GM21723 (cell line): ENCODE measurements at regions not wholly inside any gene's neighbourhood (a gene's known extent, or its start where the extent isn't known, plus 50 kb on each side); places are given as distances from the start of the nearest gene placed in this dataset.
"Not testable (repeated sequence)": the region's sequence is repeated elsewhere in the genome, so short reads cannot be mapped to it uniquely, and the experiment has no call there.

ENCODE experiments used
- ATAC-seq: cut with Tn5 transposase; IDR thresholded peaks from one replicate; pipeline ENCODE4 v1.9.1; 2021; ENCODE audit warnings: mild to moderate bottlenecking, moderate library complexity; ENCODE audit not compliant: unreplicated experiment

- no peak for ATAC-seq
Measured at GRCh38 chr1:70553567-70553956, 142.5 kb downstream of the CTH start.

GRCh38 chr1:70554341-70554740, 143.3 kb downstream of the CTH start:
- ATAC-seq, result no peak

GRCh38 chr1:70556541-70556940, 145.5 kb downstream of the CTH start:
- ATAC-seq, result no peak

GRCh38 chr1:70567167-70567566, 156.1 kb downstream of the CTH start:
- ATAC-seq, result no peak

GRCh38 chr1:70571191-70571590, 160.1 kb downstream of the CTH start:
- ATAC-seq, result no peak

GRCh38 chr1:70573317-70573843, 162.3 kb downstream of the CTH start:
- no peak for ATAC-seq

- no peak for ATAC-seq
Measured at GRCh38 chr1:70581661-70582060, 170.6 kb downstream of the CTH start.

GRCh38 chr1:70583522-70583921, 172.5 kb downstream of the CTH start:
- no peak for ATAC-seq

- ATAC-seq, result no peak
Measured at GRCh38 chr1:70586046-70586445, 175.0 kb downstream of the CTH start.

GRCh38 chr1:70587872-70588366, 176.9 kb downstream of the CTH start:
- no peak for ATAC-seq

- ATAC-seq, result not testable (repeated sequence)
Measured at GRCh38 chr1:70593551-70593950, 182.5 kb downstream of the CTH start.

- no peak for ATAC-seq
Measured at GRCh38 chr1:70608815-70609214, 197.7 kb downstream of the CTH start.

GRCh38 chr1:70610164-70610563, 199.1 kb downstream of the CTH start:
- not testable (repeated sequence) for ATAC-seq

- no peak for ATAC-seq
Measured at GRCh38 chr1:70616946-70617345, 205.9 kb downstream of the CTH start.

- ATAC-seq, result no peak
Measured at GRCh38 chr1:70617728-70618127, 206.7 kb downstream of the CTH start.

- ATAC-seq, result no peak
Measured at GRCh38 chr1:70627910-70628309, 216.8 kb downstream of the CTH start.

GRCh38 chr1:70628973-70629372, 217.9 kb downstream of the CTH start:
- no peak for ATAC-seq

GRCh38 chr1:70633004-70633403, 221.9 kb downstream of the CTH start:
- ATAC-seq, result no peak

GRCh38 chr1:70635868-70636267, 224.8 kb downstream of the CTH start:
- no peak for ATAC-seq

GRCh38 chr1:70641868-70642267, 230.8 kb downstream of the CTH start:
- no peak for ATAC-seq

GRCh38 chr1:70656361-70656760, 245.3 kb downstream of the CTH start:
- ATAC-seq, result no peak

GRCh38 chr1:70659891-70660290, 248.8 kb downstream of the CTH start:
- ATAC-seq, result no peak

- ATAC-seq, result no peak
Measured at GRCh38 chr1:70666381-70667140, 255.5 kb downstream of the CTH start.
